HG02571 (cell line): ENCODE measurements at regions not wholly inside any gene's neighbourhood (a gene's known extent, or its start where the extent isn't known, plus 50 kb on each side); places are given as distances from the start of the nearest gene placed in this dataset.

ENCODE experiments used
- ATAC-seq: cut with Tn5 transposase; IDR thresholded peaks from one replicate; pipeline ENCODE4 v1.9.1; 2021; ENCODE audit warnings: mild to moderate bottlenecking, moderate library complexity; ENCODE audit not compliant: unreplicated experiment

GRCh38 chr9:78559449-78559885, 262.5 kb downstream of the PSAT1 start:
- ATAC-seq, result no peak

GRCh38 chr9:78562021-78562420, 265.1 kb downstream of the PSAT1 start:
- no peak for ATAC-seq

DNA sequence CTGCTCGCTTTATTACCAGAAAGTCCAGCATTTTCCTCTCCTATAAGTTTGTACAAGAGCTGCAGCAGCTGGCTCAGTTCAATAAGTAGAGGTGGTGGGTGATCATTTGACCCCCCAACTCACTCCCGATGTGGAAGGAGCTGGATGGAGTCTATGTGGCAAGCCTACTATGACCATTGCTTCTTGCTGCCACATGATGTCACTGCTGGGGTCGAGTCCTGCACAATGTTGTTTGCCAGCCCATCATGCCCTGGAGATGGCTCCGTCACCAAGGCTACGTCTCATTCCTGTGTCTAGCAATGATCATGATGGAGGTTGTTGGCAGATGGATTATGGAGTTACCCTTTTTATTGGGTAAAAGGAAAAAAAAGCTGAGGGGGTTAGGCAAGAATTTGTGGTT, 266.3 kb downstream of the PSAT1 start:
- ATAC-seq, result no peak

DNA sequence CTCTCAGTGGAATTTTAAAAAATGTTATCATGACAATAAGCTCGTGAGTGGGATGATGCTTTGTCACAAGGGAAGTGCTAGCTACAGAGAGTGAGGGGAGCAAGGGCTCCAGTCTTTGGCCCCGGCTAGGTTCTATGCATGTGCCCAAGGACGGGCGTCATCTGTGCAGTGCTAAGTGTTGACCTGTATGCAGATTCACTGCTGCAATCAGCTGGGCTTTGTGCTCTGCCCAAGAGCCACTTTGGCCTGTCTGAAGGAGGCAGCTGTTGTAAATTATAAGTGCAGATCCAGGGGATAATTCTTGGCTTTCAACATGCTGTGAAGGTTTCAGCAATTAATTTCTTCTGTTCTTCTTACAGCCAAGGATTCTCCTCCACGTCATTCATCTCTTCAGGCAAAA, 268.6 kb downstream of the PSAT1 start:
- no peak for ATAC-seq

DNA sequence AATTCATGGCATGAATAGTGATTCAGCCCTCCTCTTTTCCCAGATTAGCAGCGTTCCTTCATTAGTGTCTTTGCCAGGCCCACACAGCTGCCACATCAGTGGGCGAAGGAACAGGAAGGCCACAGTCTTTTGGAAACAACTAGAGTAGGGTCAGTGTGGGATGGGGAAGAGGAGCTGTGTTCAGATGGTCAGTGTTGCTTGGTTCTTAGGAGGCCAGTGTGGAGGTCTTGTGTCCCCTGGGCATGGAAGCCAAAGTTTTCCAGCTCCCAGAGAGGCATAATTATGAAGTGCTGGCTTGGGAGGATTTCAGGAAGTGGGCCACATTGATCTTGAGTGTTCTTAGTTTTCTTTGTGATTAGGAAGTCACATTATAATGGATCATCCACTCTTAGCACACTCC, 269.6 kb downstream of the PSAT1 start:
- ATAC-seq, result no peak

DNA sequence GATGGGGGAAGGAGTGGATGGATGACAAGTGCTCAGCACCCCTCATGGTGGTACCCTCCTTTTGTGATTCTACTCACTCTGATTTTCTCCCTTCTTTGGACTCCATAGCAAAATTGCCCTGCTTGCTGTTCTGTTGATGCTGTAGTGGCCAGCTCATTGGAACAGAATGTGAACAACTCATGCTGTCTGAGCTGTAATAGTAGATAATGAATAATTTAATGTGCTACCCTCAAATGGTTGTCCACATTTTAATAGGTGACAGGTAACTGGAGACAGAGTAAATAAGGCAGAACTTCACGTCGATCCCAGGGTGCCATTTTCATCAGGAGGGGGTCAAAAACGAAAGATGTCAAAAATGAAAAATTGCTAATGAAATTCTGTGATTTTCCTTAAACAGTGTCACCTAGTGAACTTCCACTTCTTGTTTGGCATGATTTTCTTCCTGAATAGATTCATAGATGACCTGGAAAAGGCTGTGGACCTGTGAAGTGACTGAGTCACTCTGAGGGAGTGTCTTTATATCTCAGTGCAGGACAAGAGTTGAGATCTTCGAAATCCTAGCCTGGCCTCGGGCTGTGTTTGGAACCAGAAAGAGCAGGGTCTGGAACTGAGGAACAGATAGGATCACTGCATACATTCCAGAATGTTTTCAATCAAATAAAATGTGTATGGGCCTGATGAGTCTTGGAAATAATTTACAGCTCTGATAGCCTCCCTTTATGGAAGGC, 270.2 kb downstream of the PSAT1 start:
- ATAC-seq, result no peak

DNA sequence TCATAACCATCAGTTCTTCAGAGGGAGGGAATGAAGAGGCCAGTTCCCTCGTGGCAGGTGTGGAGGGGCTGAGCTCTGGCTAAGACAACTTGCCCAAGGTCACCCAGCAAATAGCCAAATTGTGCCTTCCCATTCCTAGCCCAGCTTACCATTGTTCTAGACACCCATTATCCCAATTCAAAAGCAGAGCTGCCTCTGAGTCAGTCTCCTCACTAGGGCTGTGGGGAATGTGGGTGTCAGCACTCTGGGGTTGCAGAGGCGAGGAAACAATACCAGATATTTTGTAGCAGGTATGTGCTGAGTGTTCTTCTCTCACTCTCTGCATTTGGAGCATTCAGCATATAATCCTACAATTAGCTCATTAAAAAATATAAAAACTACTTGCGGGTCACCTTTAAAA, 270.8 kb downstream of the PSAT1 start:
- ATAC-seq, result no peak

GRCh38 chr9:78568774-78569173, 271.8 kb downstream of the PSAT1 start:
- no peak for ATAC-seq

- no peak for ATAC-seq
Observed at GRCh38 chr9:78572266-78572665, 275.3 kb downstream of the PSAT1 start.

- no peak for ATAC-seq
Observed at GRCh38 chr9:78573205-78573604, 276.3 kb downstream of the PSAT1 start.

- ATAC-seq, result no peak
Observed at GRCh38 chr9:78573669-78574068, 276.7 kb downstream of the PSAT1 start.

- no peak for ATAC-seq
Observed at GRCh38 chr9:78574354-78575045, 277.6 kb downstream of the PSAT1 start.

GRCh38 chr9:78575081-78575480, 278.2 kb downstream of the PSAT1 start:
- ATAC-seq, result no peak

DNA sequence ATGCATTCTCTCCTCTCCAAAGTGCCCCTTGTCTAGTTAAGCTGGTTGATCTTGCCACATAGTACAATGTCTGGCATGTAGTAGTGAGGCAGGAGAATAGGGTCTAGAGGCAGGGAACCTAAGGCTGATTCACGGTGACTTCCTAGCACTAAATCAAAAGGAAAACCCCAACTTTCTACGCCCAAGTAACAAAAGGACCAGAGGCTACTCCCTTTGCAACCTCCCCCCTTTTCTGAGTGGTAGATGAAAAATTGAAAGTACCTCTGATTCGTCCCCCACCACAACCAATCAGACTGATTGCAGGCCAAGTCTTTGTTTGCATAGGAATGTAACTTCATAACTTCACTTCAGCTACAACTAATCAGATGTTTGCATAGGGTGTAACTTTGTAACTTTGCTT, 278.8 kb downstream of the PSAT1 start:
- no peak for ATAC-seq

- ATAC-seq, result no peak
Observed at GRCh38 chr9:78577156-78577906, 280.4 kb downstream of the PSAT1 start.

- no peak for ATAC-seq
Observed at GRCh38 chr9:78578072-78578471, 281.1 kb downstream of the PSAT1 start.

DNA sequence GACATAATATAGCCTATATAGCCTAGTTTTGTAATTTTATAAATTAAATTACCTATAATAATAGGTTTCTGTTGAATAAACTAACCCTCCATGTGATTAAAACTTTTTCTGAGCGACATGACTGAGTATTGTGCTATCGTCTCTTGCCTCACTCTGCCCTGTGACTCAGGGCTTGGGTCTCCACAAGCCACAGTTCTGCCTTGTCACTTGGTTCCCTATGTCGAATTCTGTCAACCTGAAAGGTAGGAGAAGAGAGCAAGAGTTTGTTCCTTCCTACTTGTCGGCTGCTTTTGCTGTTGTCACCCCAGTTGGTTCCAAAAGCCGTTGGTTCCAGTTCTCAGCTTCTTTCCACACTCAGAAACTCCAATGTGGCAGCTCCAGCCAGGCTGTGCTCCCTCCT, 285.9 kb downstream of the PSAT1 start:
- no peak for ATAC-seq

DNA sequence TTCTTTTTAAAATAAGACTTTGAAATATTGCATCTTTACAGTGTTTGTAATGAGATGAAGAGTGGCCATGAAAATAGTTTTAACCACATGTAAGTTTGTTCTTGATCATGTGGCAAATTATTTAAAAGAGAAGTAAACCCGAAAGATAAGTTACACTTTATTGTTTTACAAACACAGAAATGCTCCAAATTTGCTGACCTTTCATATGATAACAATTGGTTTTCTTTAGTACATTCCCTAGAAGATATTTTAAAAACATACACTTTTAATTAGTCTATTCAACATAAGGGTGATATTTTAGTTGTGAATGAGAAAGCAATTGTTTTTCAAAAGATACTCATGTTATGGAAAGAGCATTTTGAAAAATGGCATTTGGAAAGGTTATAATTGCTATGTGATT, 287.7 kb downstream of the PSAT1 start:
- no peak for ATAC-seq

GRCh38 chr9:78585909-78586308, 289.0 kb downstream of the PSAT1 start:
- no peak for ATAC-seq

DNA sequence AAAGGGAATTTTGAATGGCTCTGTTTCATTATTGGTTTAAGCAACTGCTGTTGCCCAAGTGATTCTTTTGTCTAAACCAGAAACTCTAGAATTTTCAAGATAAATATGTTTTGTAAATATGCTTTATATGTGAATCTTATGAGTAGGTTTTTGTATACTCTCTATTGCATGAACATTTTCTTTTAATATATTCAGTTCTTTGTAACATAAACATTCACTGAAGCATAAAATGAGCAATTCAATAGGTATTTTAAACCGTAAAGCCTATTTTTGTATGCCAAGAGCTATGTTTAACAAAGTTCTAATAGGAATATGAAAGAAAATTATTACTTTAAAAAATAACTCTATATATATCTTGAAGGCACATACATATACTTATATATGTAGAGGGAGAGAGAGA, 293.1 kb downstream of the PSAT1 start:
- no peak for ATAC-seq

GRCh38 chr9:78592811-78593210, 295.9 kb downstream of the PSAT1 start:
- ATAC-seq, result no peak
